ENCODE measurements at regions not wholly inside any gene's neighbourhood (a gene's known extent, or its start where the extent isn't known, plus 50 kb on each side); places are given as distances from the start of the nearest gene placed in this dataset.

DNA sequence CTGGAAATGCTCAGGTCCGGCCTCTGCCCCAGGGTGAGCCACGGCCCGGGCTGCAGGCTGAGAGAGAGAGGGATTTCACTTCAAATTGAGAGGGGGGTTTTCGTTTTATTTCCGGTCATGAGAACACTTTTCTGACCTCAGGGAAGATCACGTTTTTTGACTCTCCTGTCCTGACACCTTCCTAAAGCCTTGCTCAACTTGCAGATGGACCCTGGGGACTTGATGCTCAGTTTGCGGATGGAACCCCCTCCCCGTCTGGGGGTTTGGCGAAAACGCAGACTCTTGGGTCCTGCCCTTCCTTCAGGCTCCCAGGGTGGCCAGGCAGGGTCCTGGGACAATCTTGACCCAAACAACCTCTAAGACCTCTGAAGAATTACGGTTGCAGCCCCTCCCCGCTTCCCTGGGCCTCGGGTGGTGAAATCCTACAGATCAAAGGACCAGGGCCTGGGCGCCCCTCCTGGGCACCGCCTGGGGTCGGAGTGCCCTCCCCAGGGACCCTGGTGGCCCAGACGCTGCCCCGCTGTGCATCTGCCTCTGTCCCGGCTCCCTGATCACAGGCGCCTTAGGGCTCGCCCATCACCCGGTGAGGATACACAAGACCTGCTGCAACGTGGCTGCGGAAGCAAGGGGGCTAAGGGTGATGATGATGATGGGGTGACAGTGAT lies 148.2 kb downstream of the ERMARD start:
- no peak for DNase-seq

DNA sequence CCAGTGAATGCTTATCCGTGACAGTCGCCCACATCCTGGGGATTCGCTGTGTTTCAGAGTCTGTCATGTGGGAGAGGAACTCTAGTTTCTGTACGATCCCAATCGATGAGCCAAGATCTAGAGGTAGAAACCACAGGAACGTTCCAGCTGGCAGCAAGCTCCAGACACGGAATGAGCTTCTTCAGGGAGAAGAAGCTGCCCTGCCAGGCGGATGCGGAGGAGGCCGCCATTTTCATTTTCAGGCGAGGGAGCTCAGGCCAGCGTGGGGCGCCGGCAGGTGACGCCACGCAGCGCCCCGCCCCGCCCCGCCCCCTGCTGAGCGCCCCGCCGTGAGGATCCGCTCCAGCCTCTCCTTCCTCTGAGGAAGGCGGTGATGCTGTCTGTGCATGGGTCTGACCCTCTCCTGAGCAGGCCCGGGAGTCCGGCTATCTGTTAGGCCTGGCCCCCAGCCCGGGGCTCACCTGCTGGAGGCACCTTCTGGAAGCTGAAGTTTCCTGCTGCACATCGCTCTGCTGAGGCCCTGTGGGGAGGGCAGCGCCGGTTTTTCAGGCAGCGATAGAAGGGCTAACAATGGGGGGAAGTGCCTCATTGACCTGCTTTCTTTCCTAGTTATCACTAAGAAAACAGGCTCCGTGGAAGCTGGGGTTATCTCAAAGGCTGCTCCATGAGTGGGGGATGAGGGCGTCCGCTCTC lies 147.5 kb downstream of the ERMARD start:
- no peak for DNase-seq

DNA sequence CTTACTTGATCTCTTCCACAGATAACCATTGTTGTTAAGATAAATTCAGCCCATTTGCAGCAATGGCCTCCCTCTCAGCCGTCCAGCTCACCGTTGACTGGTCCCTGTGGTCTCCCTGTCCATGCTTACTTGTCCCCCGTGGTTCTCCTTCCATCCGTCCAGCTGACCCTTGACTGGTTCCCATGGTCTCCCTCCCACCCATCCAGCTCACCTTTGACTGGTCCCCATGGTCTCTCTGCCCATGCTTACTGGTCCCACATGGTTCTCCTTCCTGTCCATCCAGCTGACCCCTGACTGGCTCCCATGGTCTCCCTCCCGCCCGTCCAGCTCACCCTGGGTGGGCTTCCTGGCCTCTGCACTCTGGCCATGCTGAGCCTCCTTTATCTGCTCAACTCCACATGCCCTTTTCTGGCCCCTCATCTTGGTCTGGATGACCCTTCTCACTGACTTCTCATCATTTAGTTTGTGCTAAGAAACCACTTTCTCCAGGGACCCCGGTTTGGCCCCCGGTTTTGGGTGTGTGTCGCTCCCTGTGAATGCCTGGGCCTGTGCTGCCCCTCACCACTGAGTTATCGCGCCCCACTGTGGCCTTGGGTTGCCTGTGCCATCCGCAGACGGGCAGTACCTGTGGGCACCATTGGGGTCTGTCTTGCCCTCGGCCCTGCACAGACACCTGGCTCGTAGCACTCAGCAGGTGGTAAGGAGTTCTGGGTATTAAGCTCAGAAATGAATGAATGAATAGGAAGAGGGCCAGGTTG lies 146.4 kb downstream of the ERMARD start:
- DNase-seq = no peak

DNA sequence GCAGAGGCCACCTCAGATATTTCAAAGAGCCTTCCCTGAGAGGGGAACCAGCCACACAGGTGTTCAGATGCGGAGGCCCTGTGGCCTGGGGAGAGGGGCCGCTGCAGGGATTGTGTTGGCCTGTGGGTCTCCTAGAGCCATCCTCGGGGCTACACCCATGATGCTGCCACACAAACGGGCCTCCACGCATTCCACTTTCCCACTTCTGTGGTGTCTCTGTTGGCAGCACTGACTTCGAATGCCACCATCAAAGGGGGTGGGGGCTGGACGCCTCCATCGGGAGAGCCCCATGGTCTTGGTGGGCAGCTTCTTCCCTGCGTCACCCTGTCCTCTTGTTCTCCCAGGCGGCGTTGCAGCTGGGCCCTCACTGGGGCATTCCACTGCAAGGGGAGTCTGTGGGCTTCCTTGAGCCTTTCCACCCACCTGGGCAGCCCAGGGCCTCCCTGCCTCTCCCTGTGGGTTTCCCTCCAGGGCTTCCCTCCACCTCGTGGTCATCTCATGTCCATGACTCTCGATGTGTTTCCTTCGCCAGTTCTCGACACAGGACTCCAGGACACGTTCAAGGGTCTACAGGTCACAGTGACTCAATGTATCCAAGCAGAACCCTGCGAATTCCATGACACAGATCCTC lies 145.5 kb downstream of the ERMARD start:
- no peak for DNase-seq

DNA sequence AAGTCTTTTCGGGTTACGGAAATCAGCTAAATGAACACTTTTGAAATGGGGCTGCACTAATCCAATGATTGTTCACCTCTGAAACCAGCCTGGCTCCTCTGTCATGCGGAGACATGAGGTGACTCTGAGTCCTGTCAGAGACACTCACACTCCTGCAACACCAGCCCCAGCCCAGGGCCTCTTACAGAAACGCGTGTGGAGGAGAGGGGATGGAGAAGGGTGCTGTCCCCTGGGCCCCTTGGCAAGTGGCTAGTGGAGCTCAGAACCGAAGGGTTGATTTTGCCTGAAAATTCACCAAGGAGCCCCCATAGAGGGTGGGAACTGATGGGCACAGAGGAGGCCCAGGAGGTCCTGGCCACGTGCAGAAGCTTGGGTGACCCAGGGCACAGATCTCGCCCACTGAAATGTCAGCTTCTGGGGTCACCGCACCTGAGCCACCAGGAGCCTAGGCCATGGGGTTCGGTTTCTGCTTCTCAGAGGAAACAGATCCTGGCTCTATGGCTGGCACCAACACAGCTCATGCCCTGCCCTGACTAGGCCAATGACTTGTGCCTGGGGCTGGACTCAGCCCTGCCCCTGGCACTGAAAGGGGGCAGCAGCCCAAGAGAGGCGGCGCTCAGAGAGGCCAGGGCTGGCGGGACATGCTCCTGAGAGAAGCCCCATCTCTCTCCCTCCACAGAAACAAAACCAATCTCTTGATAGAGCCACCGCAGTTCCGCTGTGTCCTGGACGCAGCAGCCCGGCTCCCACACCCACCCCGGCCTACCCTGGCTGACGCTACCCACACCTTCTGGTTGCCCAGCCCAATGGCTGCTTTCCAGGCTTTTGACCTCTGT lies 144.7 kb downstream of the ERMARD start:
- DNase-seq = no peak

DNA sequence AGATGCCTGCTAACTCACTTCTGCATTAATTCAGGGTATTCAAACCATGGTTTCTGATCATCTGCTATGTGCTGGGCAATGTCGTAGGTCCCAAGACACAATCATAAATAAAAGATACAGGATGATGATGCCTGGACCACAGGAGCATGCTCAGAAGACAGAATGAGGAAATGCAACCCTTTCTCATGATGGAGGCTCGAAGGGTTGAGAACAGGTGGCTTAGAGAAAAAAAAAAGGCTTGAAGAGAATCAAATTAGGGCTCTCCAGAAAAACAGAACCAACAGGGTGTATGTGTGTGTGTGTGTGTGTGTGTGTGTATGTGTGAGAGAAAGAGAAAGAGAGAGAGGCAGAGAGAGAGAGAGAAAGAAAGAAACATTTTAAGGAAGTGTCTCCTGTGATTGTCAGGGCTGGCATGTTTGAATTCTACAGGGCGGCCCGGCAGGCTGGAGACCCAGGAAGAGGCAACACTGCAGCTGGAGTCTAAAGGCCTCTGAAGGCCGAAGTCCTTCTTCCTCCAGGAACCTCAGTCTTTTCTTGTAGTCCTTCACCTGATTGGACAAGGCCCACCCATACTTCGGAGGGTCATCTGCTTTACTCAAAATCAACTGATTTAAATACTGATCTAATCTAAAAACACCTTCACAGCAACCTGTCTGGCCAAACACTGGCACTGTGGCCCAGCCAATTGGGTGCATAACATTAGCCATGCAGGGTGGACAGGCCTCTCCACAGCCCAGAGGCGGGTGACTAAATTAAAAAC lies 143.8 kb downstream of the ERMARD start:
- DNase-seq = no peak

DNA sequence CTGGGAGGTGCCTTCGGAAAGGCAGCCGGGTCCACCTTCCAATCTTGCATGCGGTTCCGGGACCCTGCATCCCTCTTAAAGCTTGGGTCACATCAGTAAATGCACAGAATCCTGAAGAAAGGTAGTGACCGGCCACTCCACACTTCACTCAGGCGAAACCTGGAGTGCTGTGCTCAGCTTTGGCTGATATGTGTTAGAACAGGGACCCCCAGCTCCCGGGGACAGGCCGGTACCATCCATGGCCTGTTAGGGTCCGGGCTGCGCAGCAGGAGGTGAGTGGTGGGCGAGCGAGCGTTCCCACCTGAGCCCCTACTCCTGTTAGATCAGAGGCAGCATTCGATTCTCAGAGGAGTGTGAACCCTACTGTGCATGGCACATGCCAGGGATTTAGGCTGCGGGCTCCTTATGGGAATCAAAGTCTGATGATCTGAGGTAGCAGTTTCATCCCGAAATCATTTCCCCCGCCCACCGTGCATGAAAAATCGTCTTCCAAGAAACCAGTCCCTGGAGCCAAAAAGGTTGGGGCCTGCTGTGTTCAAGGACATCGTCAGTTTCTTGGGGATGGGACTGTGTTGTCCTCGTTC lies 143.0 kb downstream of the ERMARD start:
- DNase-seq = no peak

DNA sequence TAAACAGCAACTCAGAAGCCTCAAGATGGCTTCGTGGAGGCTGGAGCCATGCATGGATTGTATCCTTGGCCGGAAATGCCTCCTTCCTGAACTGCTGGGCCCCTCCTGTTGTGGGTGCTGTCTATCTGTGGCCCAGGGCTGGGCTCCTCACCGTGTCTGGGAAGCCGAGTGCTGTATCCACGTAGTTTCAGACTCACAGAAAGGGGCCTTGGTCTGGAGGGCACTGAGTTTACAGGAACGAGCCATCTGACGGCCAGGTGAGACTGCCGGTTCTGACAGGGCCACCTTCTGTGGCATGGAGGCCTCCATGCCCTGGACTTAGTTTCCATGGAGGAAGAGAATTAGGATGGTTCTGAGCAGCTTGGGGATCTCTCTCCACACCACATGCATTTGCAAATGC lies 142.2 kb downstream of the ERMARD start:
- no peak for DNase-seq

DNA sequence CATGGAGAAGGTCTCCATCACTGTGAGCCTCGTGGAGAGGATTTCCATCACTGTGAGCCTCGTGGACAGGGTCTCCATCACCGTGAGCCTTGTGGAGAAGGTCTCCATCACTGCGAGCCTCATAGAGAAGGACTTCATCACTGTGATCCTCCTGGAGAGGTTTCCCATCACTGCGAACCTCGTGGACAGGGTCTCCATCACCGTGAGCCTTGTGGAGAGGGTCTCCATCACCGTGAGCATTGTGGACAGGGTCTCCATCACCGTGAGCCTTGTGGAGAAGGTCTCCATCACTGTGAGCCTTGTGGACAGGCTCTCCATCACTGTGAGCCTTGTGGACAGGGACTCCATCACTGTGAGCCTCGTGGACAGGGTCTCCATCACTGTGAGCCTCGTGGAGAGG lies 140.4 kb downstream of the ERMARD start:
- DNase-seq = no peak

DNA sequence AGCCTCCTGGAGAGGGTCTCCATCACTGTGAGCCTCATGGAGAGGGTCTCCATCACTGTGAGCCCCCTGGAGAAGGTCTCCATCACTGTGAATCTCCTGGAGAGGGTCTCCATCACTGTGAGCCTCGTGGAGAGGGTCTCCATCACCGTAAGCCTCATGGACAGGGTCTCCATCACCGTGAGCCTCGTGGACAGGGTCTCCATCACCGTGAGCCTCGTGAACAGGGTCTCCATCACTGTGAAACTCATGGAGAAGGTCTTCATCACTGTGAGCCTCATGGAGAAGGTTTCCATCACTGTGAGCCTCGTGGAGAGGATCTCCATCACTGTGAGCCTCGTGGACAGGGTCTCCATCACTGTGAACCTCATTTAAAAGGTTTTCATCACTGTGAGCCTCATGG lies 140.0 kb downstream of the ERMARD start:
- DNase-seq = no peak

DNA sequence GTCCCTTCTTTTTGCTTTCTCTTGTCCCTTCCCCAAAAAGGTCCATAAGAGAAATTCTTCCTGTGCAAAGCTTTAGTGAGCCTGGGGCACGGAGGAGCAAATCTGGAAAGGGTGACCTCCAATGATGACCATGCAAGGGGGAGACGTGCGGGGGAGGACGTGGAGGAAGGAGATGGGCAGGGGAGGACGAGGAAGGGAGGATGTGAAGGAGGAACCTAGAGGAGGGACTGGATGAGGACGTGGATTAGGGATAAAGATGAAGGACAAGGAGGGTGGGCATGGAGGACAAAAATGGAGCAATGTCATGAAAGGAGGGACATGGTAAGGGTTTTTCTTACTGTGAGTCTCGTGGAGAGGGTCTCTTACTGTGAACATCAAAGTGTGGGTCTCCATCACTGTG lies 139.5 kb downstream of the ERMARD start:
- DNase-seq = no peak

DNA sequence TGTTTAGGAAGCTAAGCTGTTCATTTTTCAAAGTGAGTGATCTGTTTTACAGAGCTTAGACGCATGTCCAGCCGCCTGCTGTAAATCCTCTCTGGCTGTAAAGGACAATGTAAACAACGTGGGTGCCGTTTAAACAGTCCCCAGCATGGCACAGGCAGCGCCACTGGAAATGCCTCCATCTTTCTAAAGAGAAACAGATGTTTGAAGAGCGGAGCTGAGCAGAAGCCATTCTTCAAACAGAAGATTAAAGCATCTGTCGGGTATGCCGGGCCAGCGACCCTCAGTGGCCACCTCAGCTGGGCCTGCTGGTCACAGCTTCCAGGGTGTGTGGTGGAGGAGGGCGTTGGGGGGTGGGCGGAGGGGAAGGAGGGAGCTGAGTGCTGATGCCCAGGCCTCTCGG lies 138.6 kb downstream of the ERMARD start:
- no peak for DNase-seq

DNA sequence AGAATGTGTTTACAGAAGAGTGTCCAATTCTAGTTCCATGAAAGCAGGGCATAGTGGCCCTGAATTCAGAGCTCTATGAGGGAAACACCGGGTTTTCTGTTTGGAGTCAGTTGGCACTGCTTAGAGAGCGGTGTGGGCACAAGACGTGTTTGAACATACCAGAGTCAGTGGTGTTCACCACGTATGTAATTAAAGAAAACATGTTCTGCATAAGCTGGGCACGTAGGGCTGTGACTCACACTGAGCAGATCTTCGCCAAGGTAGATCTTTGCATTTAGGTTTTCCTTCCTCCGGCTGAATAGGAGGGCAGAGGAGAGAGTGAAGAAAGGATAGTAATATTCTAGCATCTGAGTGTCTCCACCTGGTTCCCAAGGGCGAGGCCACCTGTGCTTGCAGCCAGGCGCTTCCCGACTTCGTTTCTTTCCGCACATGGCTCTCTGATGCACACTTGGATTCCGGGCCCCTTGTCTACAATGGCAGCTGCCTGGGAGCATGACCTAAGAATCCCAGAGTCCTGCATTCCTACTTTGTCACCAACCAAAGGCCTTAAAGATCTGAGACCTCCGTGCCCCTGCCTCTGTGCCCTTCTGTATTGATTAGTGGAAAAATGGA lies 136.2 kb downstream of the ERMARD start:
- no peak for DNase-seq

DNA sequence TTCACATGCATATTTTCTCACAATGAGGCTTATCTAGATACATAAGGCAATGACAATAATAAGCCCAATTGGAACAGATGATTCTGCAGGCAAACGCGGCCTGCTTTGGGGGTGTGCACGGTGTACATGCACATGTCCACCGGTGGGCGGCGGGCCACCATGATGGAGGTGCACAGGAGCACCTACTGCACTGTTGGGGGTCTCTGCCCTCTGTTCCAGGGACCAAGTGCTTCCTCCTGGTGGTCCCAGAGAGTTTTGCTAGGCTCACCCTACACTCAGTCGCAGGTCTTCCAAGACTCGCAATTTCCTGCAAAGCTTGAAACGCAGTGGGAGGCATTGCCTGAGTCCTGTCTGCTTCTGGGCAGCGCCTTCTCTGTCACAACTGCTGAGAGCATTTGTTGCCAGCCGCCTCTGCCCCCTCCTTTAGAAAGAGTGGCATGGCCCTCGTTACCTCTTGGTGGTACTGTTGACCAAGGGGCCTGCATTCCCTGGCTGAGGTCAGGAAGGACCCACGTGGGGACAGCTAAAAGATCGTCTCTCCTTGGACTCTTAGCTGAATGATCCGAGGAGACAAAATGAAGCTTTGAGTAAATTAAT lies 135.3 kb downstream of the ERMARD start:
- no peak for DNase-seq

DNA sequence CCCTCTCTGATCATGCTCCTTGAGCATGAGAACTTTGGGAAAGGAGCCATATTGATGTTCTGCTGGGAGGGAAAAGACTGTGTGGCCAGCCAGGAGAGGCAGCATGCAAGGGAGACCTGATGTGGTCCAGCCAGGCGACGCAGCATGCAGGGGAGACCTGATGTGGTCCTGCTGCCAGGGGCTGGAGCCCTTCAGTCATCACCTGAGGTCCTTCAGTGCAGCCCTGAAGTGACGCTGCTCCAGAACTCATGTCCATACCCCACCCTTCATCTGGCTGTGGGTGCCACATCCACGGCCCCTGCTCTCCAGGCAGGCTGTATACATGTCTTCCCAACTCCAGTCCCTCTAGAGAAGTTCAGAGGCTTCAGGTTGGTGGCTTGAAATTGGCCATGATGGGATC lies 134.4 kb downstream of the ERMARD start:
- DNase-seq = no peak

DNA sequence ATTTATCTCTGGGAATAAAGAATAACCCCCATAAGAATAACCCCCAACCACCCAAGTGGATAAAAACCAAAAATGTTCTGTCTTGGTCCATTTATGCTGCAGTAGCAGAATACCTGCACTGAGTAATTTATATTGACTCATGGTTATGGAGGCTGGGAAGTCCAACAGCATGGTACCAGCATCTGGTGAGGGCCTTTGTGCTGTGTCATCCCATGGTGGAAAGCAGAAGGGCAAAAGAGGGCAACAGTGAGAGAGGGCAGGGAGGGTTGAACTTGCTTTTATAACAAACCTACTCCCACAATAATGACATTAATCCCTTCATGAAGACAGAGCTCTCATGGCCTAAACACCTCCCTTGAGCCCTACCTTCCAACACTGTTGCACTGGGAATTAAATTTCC lies 133.7 kb downstream of the ERMARD start:
- DNase-seq = no peak

DNA sequence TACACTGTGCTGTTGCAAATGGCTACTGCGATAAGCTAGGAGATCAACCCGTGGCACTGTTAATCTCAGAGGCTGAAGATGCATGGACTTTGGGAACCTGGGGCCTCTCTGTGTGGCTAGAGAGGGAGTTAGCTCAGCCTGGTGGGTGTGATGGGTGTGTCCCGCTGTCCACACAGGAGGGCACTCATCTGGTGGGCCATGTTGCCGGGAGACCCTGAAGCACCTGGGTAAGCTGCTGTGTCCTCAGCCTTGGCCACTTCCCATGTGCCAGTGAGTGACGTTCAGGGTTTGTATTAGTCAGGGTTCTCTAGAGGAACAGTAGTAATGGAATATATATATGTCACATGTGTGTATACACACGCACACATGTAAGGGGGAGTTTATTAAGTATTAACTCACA lies 132.7 kb downstream of the ERMARD start:
- no peak for DNase-seq

DNA sequence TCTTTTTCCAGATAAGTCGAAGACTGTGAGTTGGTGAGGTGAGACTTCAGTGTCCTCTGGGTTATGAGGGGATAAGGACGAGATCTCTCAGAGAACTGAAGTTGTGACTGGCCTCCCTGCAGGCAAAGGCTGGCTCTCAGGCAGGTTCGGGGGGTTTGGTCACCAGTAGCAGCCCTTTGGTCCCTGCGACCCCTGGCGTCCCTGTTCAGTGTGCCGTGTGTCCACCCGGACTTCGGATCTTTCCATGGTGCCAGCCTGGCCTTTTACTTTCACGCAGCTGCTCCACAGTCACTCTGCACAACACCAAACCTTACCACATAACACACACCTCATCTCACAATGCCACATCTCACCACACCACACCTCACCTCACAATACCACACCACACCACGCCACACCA lies 131.9 kb downstream of the ERMARD start:
- DNase-seq = no peak

DNA sequence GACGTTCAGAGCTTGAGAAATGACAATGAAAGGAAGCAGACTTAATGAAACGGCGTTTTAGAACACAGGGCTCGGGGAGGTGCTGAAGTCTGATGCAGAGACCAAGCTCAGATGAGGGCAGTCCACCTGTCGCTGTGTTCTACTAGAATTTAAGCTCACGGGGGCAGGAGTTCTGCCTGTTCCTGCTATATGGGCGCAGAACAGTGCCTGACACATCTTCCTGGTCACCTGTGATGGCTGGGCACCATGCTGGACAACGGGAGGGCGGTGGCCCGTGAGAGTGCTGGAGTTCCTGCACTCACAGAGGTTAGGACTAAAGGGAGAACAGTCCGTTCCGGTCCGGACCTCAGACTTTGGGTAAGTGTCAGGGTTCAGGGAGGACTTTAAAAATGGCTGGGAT lies 130.6 kb downstream of the ERMARD start:
- DNase-seq = no peak

DNA sequence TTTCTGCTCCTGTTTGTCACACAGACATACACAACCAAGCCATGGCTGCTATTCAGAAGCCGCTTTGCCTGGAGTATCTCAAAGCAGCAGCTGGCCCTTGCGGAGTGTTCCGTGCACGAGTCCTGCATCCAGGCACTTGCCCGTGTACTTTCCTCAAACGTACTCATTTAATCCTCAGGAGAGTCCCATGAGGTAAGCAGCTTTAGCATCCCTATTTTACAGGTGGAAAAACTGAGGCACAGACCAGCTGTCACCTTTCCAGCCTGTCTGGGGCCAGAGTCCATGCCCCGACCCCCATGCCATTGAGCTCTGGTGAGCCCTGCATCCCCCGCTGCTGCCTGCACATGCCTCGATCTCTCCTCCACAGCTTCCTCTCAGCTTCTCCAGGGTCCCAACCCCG lies 130.0 kb downstream of the ERMARD start:
- DNase-seq = no peak

DNA sequence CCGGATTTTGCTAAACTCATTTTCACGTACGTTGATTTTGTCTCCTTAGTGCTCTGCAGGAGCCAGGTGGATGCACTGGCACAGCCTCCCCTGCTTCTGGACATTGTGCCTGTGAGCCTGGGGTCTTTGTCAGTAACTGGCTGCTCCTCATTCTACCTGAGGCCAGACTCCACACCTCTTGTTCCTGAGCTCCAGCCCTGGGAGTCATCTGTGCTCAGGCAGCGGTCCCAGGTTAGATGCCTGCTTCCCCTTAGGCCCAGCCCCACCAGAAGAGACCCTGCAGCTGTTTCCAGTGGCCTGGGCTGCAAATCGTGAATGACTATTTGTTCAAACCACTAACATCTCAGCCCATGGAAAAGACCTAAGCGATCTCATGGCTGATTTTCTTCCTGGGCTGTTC lies 129.1 kb downstream of the ERMARD start:
- DNase-seq = no peak

Data from activated T-cell treated with anti-CD3 and anti-CD28 coated beads, Interleukin-2, amount 50 U/mL, for 48 hours (primary cell).